ENCODE measurements at regions not wholly inside any gene's neighbourhood (a gene's known extent, or its start where the extent isn't known, plus 50 kb on each side); places are given as distances from the start of the nearest gene placed in this dataset.
A peak's percentile ranks its signal among the peaks of the same experiment; 100 is the strongest.

DNA sequence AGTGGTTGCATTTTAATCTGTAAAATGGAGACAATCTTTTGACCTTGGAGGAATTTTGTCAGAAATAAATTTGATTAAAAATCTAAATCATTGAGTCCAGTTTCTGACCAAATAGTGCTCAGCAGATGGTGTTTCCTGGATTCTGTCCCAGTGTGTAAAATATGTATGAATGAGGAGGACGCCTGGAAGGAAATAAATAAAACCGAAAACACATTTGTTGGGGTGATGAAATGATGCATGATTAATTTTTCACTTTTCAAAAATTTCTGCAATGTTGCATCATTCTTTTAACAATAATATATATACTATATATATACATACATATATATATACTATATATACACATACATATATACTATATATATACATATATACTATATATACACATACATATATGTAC lies 261.1 kb upstream of the TRIB2 start:
- Histone ChIP-seq H3K4me3 (no peak overlapping the region), H3K27me3 (no peaks in the 10 kb centered on the region), H3K27ac (peak overlapping the region in 1 of 4 donors; percentile 12), H3K4me1 (peaks cover 0 to 38% (median 20%) of the 10 kb centered on the region in 4 donors), H3K9me3 (no peaks in the 10 kb centered on the region), H3K36me3 (no peaks in the 10 kb centered on the region)
- no peak for DNase-seq
- no peak for TF ChIP-seq POLR2A (IDR thresholded peaks at IDR 0.05)
- no peak for TF ChIP-seq POLR2AphosphoS5 (IDR thresholded peaks at IDR 0.05)
- TF ChIP-seq, protein P1, sequence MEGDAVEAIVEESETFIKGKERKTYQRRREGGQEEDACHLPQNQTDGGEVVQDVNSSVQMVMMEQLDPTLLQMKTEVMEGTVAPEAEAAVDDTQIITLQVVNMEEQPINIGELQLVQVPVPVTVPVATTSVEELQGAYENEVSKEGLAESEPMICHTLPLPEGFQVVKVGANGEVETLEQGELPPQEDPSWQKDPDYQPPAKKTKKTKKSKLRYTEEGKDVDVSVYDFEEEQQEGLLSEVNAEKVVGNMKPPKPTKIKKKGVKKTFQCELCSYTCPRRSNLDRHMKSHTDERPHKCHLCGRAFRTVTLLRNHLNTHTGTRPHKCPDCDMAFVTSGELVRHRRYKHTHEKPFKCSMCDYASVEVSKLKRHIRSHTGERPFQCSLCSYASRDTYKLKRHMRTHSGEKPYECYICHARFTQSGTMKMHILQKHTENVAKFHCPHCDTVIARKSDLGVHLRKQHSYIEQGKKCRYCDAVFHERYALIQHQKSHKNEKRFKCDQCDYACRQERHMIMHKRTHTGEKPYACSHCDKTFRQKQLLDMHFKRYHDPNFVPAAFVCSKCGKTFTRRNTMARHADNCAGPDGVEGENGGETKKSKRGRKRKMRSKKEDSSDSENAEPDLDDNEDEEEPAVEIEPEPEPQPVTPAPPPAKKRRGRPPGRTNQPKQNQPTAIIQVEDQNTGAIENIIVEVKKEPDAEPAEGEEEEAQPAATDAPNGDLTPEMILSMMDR (IDR thresholded peaks at IDR 0.05), result no peak
- TF ChIP-seq EP300 (IDR thresholded peaks at IDR 0.05), result no peak
- 77 to 81% methylated on average over 2 of the region's 2 CpGs for WGBS, 2 donors
- intact Hi-C loops (cut with DNase I), result loop anchor here (10.0 kb wide), 2 partner anchors 141 to 549 kb away; no protein-coding TSS in a partner anchor

- Histone ChIP-seq H3K4me3 (no peak overlapping the region), H3K4me1 (peaks cover 0 to 36% (median 19%) of the 10 kb centered on the region in 4 donors), H3K9me3 (no peaks in the 10 kb centered on the region), H3K36me3 (no peaks in the 10 kb centered on the region), H3K27me3 (no peaks in the 10 kb centered on the region), H3K27ac (peak overlapping the region; percentile 56 to 68 (median 62))
- peak; percentile 97 for DNase-seq
- 9 to 21% methylated on average over 7 of the region's 7 CpGs for WGBS, 2 donors
- intact Hi-C loops (cut with DNase I), result loop anchor here (10.0 kb wide), 2 partner anchors 142 to 548 kb away; no protein-coding TSS in a partner anchor
- peak; percentile 15 to 78 (median 47) for TF ChIP-seq EP300 (IDR thresholded peaks at IDR 0.05)
- no peak for TF ChIP-seq POLR2A (IDR thresholded peaks at IDR 0.05)
- peak; percentile 75 to 84 (median 80) for TF ChIP-seq POLR2AphosphoS5 (IDR thresholded peaks at IDR 0.05)
- TF ChIP-seq, protein P1 (IDR thresholded peaks at IDR 0.05), result no peak
These were observed 260.2 kb upstream of the TRIB2 start for GRCh38 chr2:12456293-12457106.

DNA sequence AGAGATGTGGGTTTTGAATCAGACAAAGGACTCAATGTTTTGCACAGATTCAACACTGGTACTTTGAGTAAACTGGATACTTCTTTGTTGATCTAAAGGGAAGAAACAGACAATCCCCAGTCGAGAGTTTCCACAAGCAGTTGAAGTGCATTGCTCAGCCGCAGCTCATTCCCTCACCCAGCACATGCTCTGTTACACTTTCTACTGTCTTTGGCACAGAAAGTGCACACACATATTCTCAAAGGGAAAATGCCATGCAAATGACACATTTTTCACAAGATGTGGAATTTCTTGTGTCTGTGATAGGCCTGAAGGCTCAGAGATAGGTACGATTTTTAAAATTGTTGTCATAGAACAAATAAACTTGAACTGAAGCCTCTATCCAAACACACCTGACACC lies 258.9 kb upstream of the TRIB2 start:
- no peaks in the 10 kb centered on the region for H3K9me3 ChIP-seq
- no peaks in the 10 kb centered on the region for H3K27me3 ChIP-seq
- no peak for DNase-seq
- TF ChIP-seq POLR2AphosphoS5 (IDR thresholded peaks at IDR 0.05) (no peak), EP300 (IDR thresholded peaks at IDR 0.05) (no peak), POLR2A (IDR thresholded peaks at IDR 0.05) (no peak)
- TF ChIP-seq, protein P1 (IDR thresholded peaks at IDR 0.05), result no peak
- no peak overlapping the region for H3K4me3 ChIP-seq
- H3K4me1 ChIP-seq, result peaks cover 0 to 23% (median 12%) of the 10 kb centered on the region in 4 donors
- intact Hi-C loops (cut with DNase I), result loop anchor here (10.0 kb wide), 2 partner anchors 143 to 547 kb away; no protein-coding TSS in a partner anchor
- peak overlapping the region in 3 of 4 donors; percentile 56 to 68 (median 66) for H3K27ac ChIP-seq
- 82 to 90% methylated on average over 3 of the region's 3 CpGs for WGBS, 2 donors
- H3K36me3 ChIP-seq, result no peaks in the 10 kb centered on the region

DNA sequence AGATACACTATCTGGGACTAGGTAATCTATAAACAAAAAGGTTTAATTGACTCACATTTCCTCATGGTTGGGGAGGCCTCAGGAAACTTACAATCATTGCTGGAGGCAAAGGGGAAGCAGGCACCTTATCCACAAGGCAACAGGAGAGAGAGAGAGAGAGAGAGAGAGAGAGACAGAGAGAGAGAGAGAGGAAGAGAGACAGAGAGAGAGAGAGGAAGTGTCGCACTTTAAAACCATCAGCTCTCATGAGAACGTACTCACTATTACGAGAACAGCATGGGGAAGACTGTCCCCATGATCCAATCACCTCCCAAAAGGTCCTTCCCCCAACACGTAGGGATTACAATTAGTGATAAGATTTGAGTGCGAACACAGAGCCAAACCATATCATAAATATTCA lies 253.5 kb upstream of the TRIB2 start:
- intact Hi-C loops (cut with DNase I), result loop anchor here (5.0 kb wide), 1 partner anchor 254 kb away; the partner anchor contains the start of gene TRIB2
- Histone ChIP-seq H3K36me3 (no peaks in the 10 kb centered on the region), H3K27ac (no peak overlapping the region), H3K4me1 (peaks cover 0 to 7% (median 0%) of the 10 kb centered on the region in 4 donors), H3K9me3 (no peaks in the 10 kb centered on the region), H3K4me3 (no peak overlapping the region), H3K27me3 (no peaks in the 10 kb centered on the region)
- TF ChIP-seq EP300 (IDR thresholded peaks at IDR 0.05), result no peak
- no peak for TF ChIP-seq POLR2AphosphoS5 (IDR thresholded peaks at IDR 0.05)
- TF ChIP-seq POLR2A (IDR thresholded peaks at IDR 0.05), result no peak
- TF ChIP-seq, protein P1 (IDR thresholded peaks at IDR 0.05), result no peak
- DNase-seq, result no peak
- 66 to 86% methylated on average over 5 of the region's 5 CpGs for WGBS, 2 donors
